ENCODE measurements at regions not wholly inside any gene's neighbourhood (a gene's known extent, or its start where the extent isn't known, plus 50 kb on each side); places are given as distances from the start of the nearest gene placed in this dataset.

DNA sequence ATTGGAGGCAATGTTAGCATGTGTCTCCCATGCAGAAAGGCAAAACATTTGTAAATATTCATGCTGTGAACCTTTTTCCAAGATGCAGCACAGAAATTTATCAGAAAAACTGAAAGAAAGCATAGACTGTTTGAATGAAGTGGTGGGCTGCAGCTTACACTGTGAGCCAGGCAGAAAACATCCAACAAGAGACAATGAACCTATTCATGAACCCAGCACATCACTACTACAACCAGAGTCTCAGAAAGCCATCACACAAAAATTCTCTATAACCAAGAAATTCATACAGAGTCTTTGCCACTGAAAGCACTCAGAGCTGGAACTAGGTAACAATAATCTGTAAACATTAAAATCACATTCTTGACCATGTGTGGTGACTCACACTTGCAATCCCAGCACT is 448.9 kb downstream of the UQCRFS1 start:
- Histone ChIP-seq H2AFZ (no peak overlapping the region), H3K27me3 (ENCODE audit: insufficient read depth, low read depth) (no peaks in the 10 kb centered on the region), H3K9me3 (ENCODE audit: insufficient read depth, low read depth) (no peaks in the 10 kb centered on the region), H3K4me1 (replicated peaks; ENCODE audit: insufficient read depth) (no peaks in the 10 kb centered on the region), H4K20me1 (ENCODE audit: insufficient read depth) (no peaks in the 10 kb centered on the region), H3K36me3 (ENCODE audit: low read depth) (no peaks in the 10 kb centered on the region), H3F3A (ENCODE audit: insufficient read depth, low read depth) (no peaks in the 10 kb centered on the region), H3K27ac (no peak overlapping the region), H3K4me3 (no peak overlapping the region), H3K79me2 (ENCODE audit: low read depth) (no peaks in the 10 kb centered on the region), H3K9me2 (ENCODE audit: insufficient read depth) (no peaks in the 10 kb centered on the region), H3K4me2 (no peak overlapping the region)
- BruUV-seq (replicated peaks), result no TSS peak
- intact Hi-C loops (cut with micrococcal nuclease; ENCODE audit: unreplicated experiment), result no loop called here
- ChIA-PET POLR2A (ENCODE audit: unreplicated experiment) (no interaction called here), CTCF (no interaction called here)
- DNase-seq, result no peak
- TF ChIP-seq EZH2 (IDR thresholded peaks at IDR 0.05; ENCODE audit: low read depth) (no peak), CTCF (conservative IDR thresholded peaks at IDR 0.05) (no peak)

DNA sequence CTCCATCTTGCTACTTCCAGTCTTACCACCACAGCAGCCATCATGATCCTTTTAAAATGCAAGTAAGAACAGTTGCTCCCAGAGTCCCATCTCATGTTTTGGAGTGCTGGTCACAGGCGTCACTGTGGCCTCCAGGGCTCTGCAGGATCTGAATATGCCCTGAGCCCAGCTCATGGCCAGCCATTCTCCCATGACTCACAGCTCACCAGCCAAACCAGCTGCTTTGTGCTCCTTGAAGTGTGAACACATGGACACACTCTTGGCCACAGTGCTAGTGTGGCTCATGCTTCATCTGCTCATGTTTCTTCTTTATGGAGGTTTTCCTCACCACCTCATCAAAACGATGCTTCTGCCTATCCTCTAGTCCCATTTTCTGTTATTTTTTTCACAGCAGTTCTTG is 466.5 kb downstream of the UQCRFS1 start:
- no peak overlapping the region for H2AFZ ChIP-seq
- no peaks in the 10 kb centered on the region for H3F3A ChIP-seq (ENCODE audit: insufficient read depth, low read depth)
- no peak for TF ChIP-seq EZH2 (IDR thresholded peaks at IDR 0.05; ENCODE audit: low read depth)
- no peak for TF ChIP-seq CTCF (conservative IDR thresholded peaks at IDR 0.05)
- no peak for DNase-seq
- no TSS peak for BruUV-seq (replicated peaks)
- no peaks in the 10 kb centered on the region for H3K79me2 ChIP-seq (ENCODE audit: low read depth)
- H3K36me3 ChIP-seq (ENCODE audit: low read depth), result no peaks in the 10 kb centered on the region
- ChIA-PET CTCF (no interaction called here), POLR2A (ENCODE audit: unreplicated experiment) (no interaction called here)
- no peak overlapping the region for H3K4me2 ChIP-seq
- H3K27ac ChIP-seq, result no peak overlapping the region
- H4K20me1 ChIP-seq (ENCODE audit: insufficient read depth), result no peaks in the 10 kb centered on the region
- intact Hi-C loops (cut with micrococcal nuclease; ENCODE audit: unreplicated experiment), result no loop called here
- no peaks in the 10 kb centered on the region for H3K9me2 ChIP-seq (ENCODE audit: insufficient read depth)
- no peaks in the 10 kb centered on the region for H3K4me1 ChIP-seq (replicated peaks; ENCODE audit: insufficient read depth)
- H3K9me3 ChIP-seq (ENCODE audit: insufficient read depth, low read depth), result no peaks in the 10 kb centered on the region
- no peak overlapping the region for H3K4me3 ChIP-seq
- no peaks in the 10 kb centered on the region for H3K27me3 ChIP-seq (ENCODE audit: insufficient read depth, low read depth)

GRCh38 chr19:28744943-28745342 is 468.0 kb downstream of the UQCRFS1 start:
- Histone ChIP-seq H3K4me2 (no peak overlapping the region), H4K20me1 (ENCODE audit: insufficient read depth) (no peaks in the 10 kb centered on the region), H3K27me3 (ENCODE audit: insufficient read depth, low read depth) (no peaks in the 10 kb centered on the region), H3K79me2 (ENCODE audit: low read depth) (no peaks in the 10 kb centered on the region), H2AFZ (no peak overlapping the region), H3K36me3 (ENCODE audit: low read depth) (no peaks in the 10 kb centered on the region), H3F3A (ENCODE audit: insufficient read depth, low read depth) (no peaks in the 10 kb centered on the region), H3K9me2 (ENCODE audit: insufficient read depth) (no peaks in the 10 kb centered on the region), H3K9me3 (ENCODE audit: insufficient read depth, low read depth) (no peaks in the 10 kb centered on the region), H3K4me1 (replicated peaks; ENCODE audit: insufficient read depth) (no peaks in the 10 kb centered on the region), H3K4me3 (no peak overlapping the region), H3K27ac (no peak overlapping the region)
- intact Hi-C loops (cut with micrococcal nuclease; ENCODE audit: unreplicated experiment), result no loop called here
- ChIA-PET CTCF (no interaction called here), POLR2A (ENCODE audit: unreplicated experiment) (no interaction called here)
- DNase-seq, result no peak
- no peak for TF ChIP-seq CTCF (conservative IDR thresholded peaks at IDR 0.05)
- no peak for TF ChIP-seq EZH2 (IDR thresholded peaks at IDR 0.05; ENCODE audit: low read depth)
- BruUV-seq (replicated peaks), result no TSS peak

Measured in PC-9 (cell line).